HFFc6 (cell line): ENCODE measurements at regions not wholly inside any gene's neighbourhood (a gene's known extent, or its start where the extent isn't known, plus 50 kb on each side); places are given as distances from the start of the nearest gene placed in this dataset.
"Not testable (repeated sequence)": the region's sequence is repeated elsewhere in the genome, so short reads cannot be mapped to it uniquely, and the experiment has no call there.

Experiments used
- DNase-seq: peaks from one replicate; pipeline ENCODE4 v3.0.0-alpha.2; 2018
- H3K27ac Mint-ChIP-seq: 2 replicates; pipeline ENCODE4 v1.8.0; 2020; ENCODE audit warnings: mild to moderate bottlenecking, mixed read lengths
- H3K27me3 Mint-ChIP-seq: 2 replicates; pipeline ENCODE4 v1.8.0; 2021; ENCODE audit warnings: mild to moderate bottlenecking, moderate library complexity, mixed read lengths; ENCODE audit not compliant: insufficient read depth
- H3K36me3 Mint-ChIP-seq: 2 replicates; pipeline ENCODE4 v1.8.0; 2021; ENCODE audit warnings: low read depth, mixed read lengths
- H3K4me1 Mint-ChIP-seq: 2 replicates; pipeline ENCODE4 v1.8.0; 2020; ENCODE audit warnings: low read depth, mixed read lengths
- H3K4me3 Mint-ChIP-seq: 2 replicates; pipeline ENCODE4 v1.8.0; 2020; ENCODE audit warnings: mild to moderate bottlenecking, moderate library complexity, mixed read lengths
- H3K9me3 Mint-ChIP-seq: 2 replicates; pipeline ENCODE4 v1.8.0; 2020; ENCODE audit warnings: mild to moderate bottlenecking, mixed read lengths
- TF ChIP-seq, protein P1 (sequence below): fragments of 200-600 bp; sonication (generic); IDR thresholded peaks from 2 replicates; pipeline ENCODE4 v1.5.0; 2021; ENCODE audit warnings: antibody characterized with exemption, mild to moderate bottlenecking

DNA sequence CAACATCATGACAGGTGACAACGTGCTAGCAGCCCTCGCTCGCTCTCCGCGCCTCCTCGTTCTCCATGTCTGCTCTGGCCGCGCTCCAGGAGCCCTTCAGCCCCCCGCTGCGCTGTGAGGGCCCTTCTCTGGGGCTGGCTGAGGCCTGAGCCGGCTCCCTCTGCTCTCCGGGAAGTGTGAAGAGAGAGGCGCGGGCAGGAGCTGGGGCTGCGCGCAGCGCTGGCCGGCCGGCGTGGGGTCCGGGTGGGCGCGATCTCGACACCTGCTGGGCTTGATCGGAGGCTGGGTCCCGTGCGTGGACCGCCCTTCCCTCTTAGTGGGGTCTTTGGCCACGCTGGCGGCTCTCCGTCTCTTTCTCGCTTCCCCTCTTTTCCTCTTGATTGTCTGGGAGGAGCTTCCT, 195.5 kb downstream of the ANKRD30BL start:
- H3K27me3 Mint-ChIP-seq, result no peaks in the 10 kb centered on the region
- peaks cover 23% of the 10 kb centered on the region for H3K9me3 Mint-ChIP-seq
- no peak for DNase-seq
- no peak overlapping the region for H3K4me3 Mint-ChIP-seq
- H3K36me3 Mint-ChIP-seq, result no peaks in the 10 kb centered on the region
- no peak overlapping the region for H3K27ac Mint-ChIP-seq
- no peaks in the 10 kb centered on the region for H3K4me1 Mint-ChIP-seq
- TF ChIP-seq, protein P1, sequence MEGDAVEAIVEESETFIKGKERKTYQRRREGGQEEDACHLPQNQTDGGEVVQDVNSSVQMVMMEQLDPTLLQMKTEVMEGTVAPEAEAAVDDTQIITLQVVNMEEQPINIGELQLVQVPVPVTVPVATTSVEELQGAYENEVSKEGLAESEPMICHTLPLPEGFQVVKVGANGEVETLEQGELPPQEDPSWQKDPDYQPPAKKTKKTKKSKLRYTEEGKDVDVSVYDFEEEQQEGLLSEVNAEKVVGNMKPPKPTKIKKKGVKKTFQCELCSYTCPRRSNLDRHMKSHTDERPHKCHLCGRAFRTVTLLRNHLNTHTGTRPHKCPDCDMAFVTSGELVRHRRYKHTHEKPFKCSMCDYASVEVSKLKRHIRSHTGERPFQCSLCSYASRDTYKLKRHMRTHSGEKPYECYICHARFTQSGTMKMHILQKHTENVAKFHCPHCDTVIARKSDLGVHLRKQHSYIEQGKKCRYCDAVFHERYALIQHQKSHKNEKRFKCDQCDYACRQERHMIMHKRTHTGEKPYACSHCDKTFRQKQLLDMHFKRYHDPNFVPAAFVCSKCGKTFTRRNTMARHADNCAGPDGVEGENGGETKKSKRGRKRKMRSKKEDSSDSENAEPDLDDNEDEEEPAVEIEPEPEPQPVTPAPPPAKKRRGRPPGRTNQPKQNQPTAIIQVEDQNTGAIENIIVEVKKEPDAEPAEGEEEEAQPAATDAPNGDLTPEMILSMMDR, result no peak

DNA sequence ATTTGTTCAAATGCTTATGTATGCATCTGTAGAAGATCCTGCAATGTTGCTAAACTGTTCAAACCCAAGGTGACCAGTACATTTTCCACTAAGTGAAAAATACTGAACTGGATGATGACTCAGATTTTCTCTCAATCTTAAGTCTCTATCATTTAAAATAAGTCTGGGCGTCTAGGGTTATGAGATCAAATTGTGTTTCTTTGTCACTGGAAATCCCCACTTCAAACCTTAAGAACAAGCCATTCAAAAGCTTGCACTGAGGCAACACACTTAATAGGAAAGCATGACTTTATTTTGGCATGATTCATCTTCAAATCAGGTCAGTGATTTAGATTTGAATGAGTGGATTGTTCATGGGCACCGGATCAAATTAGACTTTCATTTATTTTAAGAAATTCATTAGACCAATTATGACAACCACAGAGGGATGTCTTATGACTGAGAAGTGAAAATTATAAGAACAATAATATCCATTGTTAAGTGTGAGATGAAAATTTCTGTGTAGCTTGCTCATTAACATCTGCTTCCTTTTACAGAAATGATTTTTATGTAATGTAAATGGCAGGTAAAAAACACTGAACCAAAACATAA, 203.6 kb downstream of the ANKRD30BL start:
- not testable (repeated sequence) for H3K36me3 Mint-ChIP-seq, H3K4me3 Mint-ChIP-seq, DNase-seq, H3K27me3 Mint-ChIP-seq, H3K4me1 Mint-ChIP-seq, H3K27ac Mint-ChIP-seq
- peaks cover 15% of the 10 kb centered on the region for H3K9me3 Mint-ChIP-seq

DNA sequence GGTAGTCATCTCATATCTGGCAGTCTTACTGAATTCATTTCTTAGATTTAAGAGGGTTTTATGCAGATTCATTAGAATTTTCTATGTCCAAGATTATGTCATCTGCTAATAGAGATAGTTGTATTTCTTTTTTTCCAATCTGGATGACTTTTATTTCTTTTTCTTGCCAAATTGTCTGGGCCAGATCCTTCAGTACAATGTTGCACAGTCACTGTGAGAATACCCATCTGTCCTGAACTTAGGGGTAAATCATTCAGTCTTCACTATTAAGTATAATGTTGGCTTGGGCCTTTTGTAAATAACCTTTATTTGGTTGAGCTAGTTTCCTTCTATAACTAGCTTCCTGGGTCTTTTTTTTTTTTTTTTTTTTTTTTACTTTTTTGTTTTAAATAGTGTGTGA, 213.1 kb downstream of the ANKRD30BL start:
- not testable (repeated sequence) for H3K27me3 Mint-ChIP-seq, H3K36me3 Mint-ChIP-seq, H3K4me3 Mint-ChIP-seq, H3K27ac Mint-ChIP-seq, DNase-seq, H3K4me1 Mint-ChIP-seq
- peaks cover 16% of the 10 kb centered on the region for H3K9me3 Mint-ChIP-seq

DNA sequence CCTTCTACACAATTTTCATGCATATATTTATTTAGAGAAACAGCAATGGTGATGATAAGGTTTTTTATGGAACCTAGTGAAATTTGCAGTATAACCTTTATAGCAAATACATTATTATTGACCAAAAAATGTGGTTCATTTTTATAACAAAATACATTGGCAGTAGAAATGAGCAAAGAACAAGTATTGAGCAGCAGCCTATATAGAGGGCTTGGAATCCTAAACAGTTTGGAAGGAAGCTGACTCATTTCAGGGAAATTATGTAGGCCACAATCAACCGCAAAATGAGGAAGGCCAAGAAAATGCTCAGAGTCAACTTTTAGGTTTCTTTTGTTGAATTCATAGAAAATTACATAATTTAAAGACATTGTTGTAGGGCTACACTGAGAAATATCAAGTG, 238.5 kb downstream of the ANKRD30BL start:
- H3K4me3 Mint-ChIP-seq, H3K27ac Mint-ChIP-seq, H3K36me3 Mint-ChIP-seq, H3K4me1 Mint-ChIP-seq, H3K27me3 Mint-ChIP-seq, DNase-seq: not testable (repeated sequence)
- H3K9me3 Mint-ChIP-seq, result peaks cover 11% of the 10 kb centered on the region

DNA sequence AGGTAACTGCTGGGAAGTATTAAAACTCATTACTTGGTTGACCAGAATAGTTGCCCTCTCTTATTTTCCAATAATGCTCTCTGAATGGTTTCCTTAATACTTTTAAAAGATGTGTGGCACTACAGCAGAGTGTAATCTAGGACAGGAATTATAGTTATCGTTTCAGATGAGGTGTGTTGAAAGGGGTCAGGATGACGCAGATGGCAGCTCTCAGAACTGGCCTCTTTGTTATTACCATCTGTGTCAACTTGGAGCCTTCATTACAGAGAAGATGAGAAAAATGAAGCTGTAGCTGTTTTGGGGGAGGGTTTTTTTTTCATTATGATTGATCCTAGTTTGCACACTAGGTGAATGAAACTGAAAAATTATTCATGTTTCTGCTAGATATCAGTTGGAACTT, 238.9 kb downstream of the ANKRD30BL start:
- not testable (repeated sequence) for H3K4me1 Mint-ChIP-seq, H3K36me3 Mint-ChIP-seq, H3K27me3 Mint-ChIP-seq, H3K27ac Mint-ChIP-seq, DNase-seq, H3K4me3 Mint-ChIP-seq
- peaks cover 11% of the 10 kb centered on the region for H3K9me3 Mint-ChIP-seq
